GM18520 (cell line): ENCODE measurements at regions not wholly inside any gene's neighbourhood (a gene's known extent, or its start where the extent isn't known, plus 50 kb on each side); places are given as distances from the start of the nearest gene placed in this dataset.
"Not testable (repeated sequence)": the region's sequence is repeated elsewhere in the genome, so short reads cannot be mapped to it uniquely, and the experiment has no call there.

Experiments used
- ATAC-seq: cut with Tn5 transposase; IDR thresholded peaks from one replicate; pipeline ENCODE4 v1.9.1; 2021; ENCODE audit not compliant: unreplicated experiment

DNA sequence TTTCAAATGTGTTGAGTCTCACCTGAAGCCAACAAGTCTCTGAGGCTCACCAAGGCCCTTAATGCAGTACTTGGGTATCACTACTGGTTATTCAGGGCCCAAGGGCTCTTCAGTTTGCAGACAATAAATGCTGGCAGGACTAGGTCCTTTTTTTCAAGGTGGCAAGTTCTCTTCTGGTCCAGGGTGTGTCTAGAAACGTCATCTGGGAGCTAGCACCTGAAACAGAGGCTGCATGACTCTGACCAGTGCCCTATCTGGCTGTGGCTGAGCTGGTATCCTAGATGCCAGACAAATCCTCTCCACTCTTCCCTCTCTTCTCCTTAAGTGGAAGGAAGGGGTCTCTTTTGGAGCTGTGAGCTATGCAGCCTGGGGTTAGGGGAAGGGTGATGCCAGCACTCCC lies 276.8 kb downstream of the PYDC2 start:
- ATAC-seq, result no peak

DNA sequence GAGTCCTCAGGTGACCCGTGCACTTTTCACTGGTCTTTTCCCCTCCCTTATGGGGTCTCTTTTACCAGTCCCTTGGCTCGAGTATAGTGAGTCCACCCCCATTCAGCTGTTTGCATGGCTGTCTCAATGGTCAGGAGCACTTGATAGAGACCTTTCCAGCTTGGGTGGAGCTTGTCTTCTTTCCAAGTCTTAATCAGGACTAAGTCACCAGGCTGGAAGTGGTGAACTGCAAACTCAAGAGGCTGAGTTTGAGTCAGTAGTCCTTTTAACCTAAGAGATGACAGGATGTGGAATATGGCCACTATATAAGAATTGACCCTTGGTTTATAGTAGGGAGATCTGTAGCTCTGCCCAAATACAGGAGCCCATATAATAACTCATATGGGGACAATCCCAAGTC lies 279.7 kb downstream of the PYDC2 start:
- no peak for ATAC-seq

- ATAC-seq, result not testable (repeated sequence)
Measured at GRCh38 chr3:191741847-191742350, 280.9 kb downstream of the PYDC2 start.

GRCh38 chr3:191743283-191743682 lies 282.3 kb downstream of the PYDC2 start:
- ATAC-seq, result no peak

GRCh38 chr3:191750618-191751017 lies 289.7 kb downstream of the PYDC2 start:
- ATAC-seq, result no peak

- ATAC-seq, result no peak
Measured at GRCh38 chr3:191753196-191753595, 292.2 kb downstream of the PYDC2 start.

DNA sequence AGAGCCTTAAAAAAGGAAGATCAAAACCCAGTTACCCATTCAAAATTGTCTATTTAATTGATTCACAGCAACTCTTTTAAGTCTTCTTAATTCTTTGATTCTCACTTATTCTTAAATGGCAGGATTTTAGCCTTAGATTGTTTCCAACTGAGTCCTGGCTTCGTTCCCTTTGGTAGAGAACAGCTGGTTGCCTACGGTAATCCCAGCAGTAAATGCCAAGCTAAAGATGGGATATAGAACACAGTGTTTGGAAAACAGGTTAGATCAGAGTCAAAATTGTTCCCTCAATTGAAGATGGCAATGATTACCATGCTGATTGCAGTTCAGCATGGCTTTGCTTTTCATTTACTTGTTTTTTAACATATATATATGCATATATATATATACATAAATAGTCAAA lies 300.9 kb downstream of the PYDC2 start:
- no peak for ATAC-seq

- ATAC-seq, result no peak
Measured at GRCh38 chr3:191762323-191762960, 301.5 kb downstream of the PYDC2 start.

GRCh38 chr3:191768421-191768820 lies 307.5 kb downstream of the PYDC2 start:
- no peak for ATAC-seq

DNA sequence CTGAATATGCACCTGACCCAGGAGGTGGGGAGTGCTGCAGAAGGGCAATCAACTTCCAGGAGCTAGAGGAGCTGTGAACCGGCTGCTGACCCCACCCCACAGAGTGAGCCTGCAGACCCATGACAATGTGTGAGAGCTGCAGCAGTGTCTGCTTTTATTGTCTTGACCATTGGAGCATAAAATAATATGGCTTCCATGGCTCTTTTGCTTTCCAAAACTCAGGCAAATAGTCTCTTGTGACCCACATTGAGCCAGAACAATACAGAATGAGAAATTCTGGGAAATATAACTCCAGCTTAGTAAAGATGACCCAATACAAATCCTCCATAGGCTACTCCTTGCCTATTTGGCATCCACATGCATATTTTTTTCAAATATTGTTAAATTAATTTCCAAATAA lies 309.6 kb downstream of the PYDC2 start:
- no peak for ATAC-seq

GRCh38 chr3:191774485-191774884 lies 313.5 kb downstream of the PYDC2 start:
- no peak for ATAC-seq

DNA sequence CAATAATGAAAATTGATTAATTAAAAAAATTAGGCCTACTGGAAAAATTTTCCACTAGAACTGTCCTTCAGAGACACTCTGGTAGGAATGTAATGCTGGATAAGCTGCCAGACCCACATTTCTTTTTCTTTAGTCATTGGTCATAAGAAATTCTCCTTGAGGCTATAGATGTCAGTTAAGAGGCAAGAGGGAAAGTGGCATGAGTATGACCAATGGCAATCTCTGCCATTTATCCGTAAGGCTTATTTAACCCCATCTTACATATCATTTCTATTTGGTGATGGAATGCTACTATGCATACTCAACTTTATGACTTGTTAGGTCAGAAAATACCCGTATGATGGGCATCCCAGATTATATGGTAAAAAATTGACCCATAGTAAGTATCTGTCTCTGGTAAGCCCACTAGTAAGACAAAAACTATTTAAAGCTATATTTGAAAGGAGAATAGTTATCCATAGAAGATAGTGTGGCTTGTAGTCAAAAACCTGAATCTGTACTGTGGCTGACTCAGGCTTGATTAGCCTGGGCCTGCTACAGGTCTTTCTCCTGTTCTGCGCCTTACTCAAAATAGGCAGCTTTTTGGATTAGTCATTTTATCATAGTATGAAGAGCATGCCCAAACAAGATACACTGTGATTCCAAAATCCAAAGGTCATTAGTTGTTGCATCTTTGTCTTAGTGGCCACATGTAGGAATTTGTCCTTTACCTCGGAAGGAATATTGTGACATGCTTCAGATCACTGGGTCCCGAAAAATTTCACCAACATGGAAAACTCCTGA lies 314.7 kb downstream of the PYDC2 start:
- no peak for ATAC-seq

GRCh38 chr3:191781044-191781443 lies 320.1 kb downstream of the PYDC2 start:
- no peak for ATAC-seq

- no peak for ATAC-seq
Measured at GRCh38 chr3:191783024-191783423, 322.1 kb downstream of the PYDC2 start.

- ATAC-seq, result no peak
Measured at GRCh38 chr3:191790934-191791333, 330.0 kb downstream of the PYDC2 start.

DNA sequence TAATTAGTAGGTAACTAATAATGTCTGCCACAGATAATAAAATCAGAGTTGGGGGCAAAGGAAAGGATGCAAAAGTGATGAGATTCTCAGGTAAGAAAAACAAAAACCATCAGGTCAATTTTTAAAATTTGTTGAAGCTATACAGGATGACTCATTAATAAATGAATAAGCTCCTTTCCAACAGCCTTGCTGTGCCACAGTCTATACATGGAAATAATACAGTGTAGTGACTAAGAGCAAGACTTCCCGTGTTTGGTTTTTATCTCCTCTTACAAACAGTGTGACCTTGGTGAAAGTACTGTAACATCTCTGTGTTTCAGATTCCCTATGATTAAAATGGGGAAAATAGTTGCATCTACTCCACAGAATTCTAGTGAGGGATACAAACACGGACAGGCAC lies 331.6 kb downstream of the PYDC2 start:
- ATAC-seq, result no peak

- no peak for ATAC-seq
Measured at GRCh38 chr3:191795196-191795595, 334.2 kb downstream of the PYDC2 start.

DNA sequence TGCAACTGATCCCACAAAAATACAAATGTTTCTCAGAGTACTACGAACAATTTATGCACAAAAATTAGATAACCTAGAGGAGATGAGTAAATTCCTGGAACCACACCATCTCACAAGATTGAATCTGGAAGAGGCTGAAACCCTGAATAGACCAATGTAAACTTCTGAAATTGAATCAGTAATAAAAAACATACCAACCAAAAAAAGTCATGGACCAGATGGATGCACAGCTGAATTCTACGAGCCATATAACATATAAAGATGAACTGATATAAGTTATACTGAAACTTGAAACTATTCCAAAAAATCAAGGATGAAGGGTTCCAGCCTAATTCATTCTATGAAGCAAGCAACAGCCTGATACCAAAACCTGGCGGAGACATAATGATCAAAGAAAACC lies 336.3 kb downstream of the PYDC2 start:
- no peak for ATAC-seq

- no peak for ATAC-seq
Measured at GRCh38 chr3:191802671-191803070, 341.7 kb downstream of the PYDC2 start.

- no peak for ATAC-seq
Measured at GRCh38 chr3:191804935-191805334, 344.0 kb downstream of the PYDC2 start.

- ATAC-seq, result no peak
Measured at GRCh38 chr3:191808073-191808472, 347.1 kb downstream of the PYDC2 start.

DNA sequence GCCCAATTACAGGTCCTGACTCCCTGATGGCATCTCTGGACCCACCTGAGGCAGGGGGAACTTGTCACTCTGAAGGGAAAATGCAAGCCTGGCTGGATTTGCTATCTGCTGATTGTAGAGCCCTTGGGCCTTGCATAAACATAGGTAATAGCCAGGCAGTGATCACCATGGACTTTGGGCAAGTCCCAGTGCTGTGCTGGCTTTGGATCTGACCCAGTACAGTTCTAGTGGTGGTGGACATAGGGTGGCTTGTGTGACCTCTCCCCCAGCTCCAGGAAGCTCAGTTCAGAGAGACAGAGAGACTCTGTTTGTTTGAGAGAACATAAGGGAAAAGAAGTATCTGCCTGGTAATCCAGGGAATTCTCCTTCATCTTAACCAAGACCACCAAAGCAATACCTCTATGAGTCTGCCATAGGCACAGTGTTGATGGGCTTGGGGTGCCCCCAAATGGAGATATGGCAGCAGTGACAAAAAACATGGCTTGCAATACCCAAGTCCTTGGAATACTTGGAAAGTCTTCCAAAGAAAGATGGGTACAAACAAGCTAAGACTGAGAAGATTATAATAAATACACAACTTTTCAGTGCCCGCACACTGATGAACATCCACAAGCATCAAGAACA lies 348.5 kb downstream of the PYDC2 start:
- no peak for ATAC-seq
